GM19351 (cell line): ENCODE measurements at regions not wholly inside any gene's neighbourhood (a gene's known extent, or its start where the extent isn't known, plus 50 kb on each side); places are given as distances from the start of the nearest gene placed in this dataset.
"Not testable (repeated sequence)": the region's sequence is repeated elsewhere in the genome, so short reads cannot be mapped to it uniquely, and the experiment has no call there.

ENCODE experiments used
- ATAC-seq: cut with Tn5 transposase; IDR thresholded peaks from one replicate; pipeline ENCODE4 v1.9.1; 2021; ENCODE audit warnings: mild to moderate bottlenecking, moderate library complexity; ENCODE audit not compliant: unreplicated experiment

DNA sequence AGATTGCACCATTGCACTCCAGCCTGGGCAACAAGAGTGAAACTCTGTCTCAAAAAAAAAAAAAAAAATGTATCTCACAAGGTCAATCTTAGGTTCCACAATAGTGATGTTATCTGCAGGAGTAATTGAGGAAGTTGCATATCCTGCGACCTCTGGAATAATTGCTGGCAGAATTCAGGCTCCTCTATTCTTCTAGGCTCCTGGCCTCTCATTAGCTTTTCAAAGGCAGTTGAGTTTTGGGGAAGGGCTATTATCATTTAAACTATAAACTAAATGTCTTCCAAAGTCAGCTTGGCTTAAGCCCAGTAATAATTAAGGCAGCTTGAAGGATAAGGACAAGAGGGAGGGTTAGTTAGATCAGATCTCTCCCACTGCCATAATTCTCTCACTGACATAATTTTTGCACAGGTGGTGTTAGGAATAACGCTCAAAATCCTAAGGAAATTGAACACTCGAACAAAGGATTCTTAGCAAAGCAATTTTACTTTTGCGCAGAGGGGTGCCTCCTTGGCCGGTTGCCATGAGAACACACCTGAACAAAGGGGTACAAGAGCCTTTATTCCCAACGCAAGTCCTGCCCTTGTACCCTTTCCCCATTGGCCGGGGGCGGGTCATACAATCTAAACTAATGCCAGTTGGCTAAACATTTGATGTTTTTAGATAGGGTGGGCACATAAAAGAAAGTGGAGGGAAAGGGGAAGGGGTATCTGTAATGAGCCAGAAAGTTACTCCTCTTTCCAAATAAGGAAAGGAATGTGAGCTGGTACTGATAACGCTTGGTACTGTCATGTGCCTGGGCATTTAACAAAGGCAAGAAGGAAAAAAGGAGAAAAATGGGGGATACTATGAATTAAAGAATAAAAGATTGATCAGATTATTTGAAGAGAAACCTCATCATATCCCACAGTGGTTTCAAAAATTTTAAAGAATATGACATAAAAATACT is 106.4 kb upstream of the CCNG1 start:
- no peak for ATAC-seq

DNA sequence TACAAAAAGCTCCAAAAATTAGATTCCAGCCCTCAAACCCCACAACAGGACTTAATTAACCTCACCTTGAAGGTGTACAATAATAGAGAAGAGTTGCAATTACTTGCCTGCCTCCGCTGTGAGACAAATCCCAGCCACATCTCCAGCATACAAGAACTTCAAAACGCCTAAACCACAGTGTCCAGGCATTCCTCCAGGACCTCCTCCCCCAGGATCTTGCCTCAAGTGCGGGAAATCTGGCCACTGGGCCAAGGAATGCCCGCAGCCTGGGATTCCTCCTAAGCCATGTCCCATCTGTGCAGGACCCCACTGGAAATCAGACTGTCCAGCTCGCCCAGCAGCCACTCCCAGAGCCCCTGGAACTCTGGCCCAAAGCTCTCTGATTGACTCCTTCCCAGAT is 101.3 kb upstream of the CCNG1 start:
- not testable (repeated sequence) for ATAC-seq

DNA sequence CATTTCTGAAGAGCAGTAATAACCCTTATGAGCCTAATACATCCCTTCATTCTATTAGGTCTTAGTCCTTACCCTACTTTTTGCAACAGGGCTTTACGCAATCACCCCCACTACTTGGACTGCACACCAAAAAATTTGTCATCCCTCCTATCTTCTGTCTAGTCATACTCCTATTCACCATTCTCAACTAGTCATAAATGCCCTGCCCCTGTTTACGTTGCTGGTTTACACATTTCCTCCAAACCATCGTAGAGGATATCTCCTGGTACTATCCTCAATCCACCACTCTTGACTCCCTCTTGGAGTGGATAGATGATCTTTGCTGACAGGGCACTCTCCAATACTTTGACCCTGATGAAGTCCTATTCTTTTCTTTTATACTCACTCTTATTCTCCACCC is 98.2 kb upstream of the CCNG1 start:
- ATAC-seq, result no peak

DNA sequence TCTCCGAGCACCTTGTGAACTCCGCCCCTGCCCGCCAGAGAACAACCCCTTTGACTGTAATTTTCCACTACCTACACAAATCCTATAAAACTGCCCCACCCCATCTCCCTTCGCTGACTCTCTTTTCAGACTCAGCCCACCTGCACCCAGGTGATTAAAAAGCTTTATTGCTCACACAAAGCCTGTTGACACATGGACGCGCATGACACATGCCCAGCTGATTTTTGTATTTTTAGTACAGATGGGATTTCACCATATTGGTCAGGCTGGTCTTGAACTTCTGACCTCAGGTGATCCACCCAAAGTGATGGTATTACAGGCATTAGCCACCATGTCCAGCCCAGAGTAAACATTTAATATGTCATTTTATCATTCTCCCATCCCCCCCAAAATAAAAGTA is 97.0 kb upstream of the CCNG1 start:
- not testable (repeated sequence) for ATAC-seq

DNA sequence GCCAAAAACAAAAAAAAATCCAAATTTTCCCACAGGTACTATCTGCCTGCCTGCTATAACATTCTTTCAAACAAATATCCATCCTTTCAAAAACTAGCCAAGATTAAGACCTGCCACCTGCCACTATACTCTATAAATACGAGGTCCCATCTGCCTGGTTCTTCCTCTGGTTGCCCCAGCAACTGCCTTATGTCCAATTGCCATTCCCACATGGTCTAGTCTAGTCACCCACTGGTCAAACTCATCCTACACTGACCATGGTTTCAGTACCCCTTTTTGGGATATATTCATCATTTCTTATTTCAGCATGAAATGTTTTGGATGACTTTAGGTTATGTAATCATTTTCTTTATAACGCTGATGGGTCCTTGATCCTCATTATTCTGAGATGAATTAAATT is 95.1 kb upstream of the CCNG1 start:
- ATAC-seq, result no peak

DNA sequence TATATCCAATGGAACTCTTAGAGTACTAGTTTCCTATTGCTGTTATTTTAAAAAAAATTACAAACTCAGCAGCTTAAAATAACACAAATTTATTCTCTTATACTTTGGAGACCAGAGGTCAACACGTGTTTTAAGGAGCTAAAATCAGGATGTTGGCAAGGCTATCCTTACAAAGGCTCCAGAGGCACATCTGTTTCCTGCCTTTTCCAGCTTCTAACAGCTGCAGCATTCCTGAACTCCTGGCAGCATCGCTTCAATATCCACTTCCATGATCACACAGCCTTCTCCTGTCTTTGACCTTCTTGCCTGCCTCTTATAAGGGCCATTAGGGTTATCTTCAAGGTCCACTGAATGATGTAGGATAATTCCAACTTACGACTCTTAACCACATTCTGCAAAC is 92.2 kb upstream of the CCNG1 start:
- no peak for ATAC-seq

DNA sequence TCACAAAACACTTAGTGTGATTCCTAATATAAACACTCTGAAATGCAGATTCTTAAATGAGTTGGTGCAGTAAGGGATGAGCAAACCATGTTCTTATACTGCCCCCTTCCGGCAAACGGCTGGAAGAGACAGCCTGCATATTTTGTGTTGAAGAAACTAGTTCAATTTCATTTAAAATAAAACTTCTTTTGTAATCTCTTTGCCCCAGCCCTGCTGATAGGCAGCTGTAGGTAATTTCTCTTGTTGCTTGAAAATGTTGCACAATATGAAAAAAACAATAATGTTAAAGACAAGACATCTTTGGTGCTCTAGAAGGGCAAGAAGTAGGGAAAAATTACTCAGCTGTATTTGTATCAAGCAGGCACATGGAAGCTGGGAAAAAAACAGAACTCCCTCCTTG is 89.7 kb upstream of the CCNG1 start:
- ATAC-seq, result peak; percentile 79

DNA sequence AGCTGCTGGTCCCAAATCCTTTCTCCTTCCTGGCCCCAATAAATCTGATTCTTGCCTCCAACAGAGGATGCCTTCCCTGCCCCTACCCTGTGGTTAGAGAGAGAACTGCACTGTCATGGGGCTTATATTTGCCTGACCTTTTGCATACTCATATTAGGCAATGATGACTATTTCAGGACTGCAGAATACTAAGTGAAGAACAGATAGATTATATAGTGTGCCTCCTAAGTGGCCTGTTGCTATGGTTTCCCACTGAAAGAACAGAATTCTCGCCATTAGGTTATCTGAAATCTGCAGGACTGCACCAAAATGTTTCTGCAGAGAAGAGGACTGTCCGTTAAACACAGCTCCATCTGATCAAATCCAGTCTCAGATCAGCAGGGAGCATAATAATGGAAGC is 87.3 kb upstream of the CCNG1 start:
- no peak for ATAC-seq

DNA sequence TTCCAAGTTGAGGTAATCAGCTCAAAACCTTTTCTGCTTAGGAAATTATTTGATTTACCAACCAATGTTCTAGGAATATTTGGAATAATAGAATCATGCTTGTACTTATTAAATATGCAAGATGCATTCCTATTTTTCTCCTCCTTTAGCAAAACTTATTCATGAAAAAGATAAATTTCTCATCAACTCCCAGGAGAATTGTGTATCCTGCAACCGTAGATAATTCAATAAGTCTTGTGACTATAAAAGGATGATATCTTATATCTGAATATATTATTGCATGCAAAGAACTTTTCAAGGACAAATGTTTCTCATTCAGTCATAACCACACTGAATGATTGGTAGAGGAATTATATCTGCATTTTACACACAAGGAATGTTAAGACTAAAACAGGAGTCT is 84.9 kb upstream of the CCNG1 start:
- no peak for ATAC-seq

DNA sequence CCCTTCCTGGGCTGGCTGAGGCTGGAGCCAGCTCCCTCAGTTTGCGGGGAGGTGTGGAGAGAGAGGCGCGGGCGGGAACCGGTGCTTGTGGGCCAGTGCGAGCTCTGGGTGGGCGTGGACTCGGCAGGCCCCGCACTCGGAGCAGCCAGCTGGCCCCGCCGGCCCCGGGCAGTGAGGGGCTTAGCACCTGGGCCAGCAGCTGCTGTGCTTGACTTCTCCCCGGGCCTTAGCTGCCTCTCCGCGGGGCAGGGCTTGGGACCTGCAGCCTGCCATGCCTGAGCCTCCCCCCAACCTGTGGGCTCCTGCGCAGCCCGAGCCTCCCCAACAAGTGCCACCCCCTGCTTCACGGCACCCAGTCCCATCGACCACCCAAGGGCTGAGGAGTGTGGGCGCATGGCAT is 81.6 kb upstream of the CCNG1 start:
- not testable (repeated sequence) for ATAC-seq

DNA sequence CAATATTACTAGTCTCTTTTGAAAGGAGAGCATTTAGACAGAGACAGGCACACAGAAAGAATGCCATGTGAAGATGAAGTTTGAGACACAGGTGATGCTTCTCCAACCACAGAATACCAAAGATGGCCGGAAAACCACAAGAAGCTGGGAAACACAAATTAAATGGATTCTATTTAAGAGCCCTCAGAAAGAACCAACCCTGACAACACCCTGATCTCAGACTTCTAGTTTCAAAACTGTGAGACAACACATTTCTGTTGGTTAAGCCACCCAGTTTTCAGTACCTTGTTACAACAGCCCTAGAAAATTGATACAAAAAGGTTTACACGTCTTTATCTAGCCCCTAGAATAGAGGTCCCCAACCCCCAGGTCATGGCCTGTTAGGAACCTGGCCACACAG is 79.8 kb upstream of the CCNG1 start:
- no peak for ATAC-seq

DNA sequence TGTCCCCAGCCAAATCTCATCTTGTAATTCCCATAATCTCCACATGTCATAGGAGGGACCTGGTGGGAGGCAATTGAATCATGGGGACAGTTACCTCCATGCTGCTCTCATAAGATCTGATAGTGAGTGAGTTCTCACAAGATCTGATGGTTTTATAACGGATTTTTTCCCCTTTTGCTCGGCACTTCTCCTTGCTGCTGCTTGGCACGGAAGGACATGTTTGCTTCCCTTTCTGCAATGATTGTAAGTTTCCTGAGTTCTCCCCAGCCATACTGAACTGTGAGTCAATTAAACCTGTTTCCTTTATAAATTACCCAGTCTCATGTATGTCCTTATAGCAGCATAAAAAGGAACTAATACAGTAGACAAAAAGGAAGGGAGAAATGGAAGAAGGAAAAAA is 76.7 kb upstream of the CCNG1 start:
- no peak for ATAC-seq

DNA sequence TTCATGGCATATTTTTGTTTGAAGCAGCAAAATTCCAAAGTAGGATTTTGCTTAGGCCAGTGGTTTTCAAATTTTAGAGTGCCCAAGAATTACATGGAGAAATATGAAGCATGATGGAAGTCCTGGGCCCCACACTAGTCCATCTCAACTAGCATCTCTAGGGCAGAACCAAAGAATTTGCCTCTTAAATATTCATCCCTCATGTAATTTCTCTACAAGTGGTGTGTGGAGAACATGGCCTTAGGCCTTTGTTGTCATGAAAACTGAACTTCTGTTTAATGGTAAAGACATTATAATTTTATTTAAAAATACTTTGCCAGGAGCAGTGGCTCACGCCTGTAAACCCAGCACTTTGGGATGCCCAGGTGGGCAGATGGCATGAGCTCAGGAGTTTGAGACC is 75.9 kb upstream of the CCNG1 start:
- ATAC-seq, result no peak

DNA sequence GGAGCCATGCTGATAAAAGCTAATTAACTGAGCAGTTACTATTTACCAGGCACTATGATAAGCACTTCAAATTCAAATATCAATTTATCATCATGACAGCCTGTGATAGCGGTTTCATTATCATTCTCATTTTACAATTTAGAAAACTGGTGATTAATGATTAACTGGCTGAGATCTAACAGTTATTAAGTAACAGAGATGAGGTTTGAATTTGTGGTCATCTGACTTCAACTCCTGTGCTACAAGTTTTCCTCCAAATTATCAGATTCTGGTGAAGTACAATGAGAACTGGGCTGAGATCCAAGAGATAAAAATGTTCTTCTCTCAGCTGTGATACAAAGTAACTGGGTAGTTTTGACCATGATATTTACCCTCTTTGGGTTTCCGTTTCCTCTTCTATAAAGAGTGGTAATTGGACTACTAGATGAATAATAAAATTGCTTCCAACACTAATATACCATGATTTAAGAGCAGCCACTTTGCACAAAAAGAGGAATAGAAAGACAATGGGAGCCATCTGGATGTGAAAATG is 74.5 kb upstream of the CCNG1 start:
- no peak for ATAC-seq

DNA sequence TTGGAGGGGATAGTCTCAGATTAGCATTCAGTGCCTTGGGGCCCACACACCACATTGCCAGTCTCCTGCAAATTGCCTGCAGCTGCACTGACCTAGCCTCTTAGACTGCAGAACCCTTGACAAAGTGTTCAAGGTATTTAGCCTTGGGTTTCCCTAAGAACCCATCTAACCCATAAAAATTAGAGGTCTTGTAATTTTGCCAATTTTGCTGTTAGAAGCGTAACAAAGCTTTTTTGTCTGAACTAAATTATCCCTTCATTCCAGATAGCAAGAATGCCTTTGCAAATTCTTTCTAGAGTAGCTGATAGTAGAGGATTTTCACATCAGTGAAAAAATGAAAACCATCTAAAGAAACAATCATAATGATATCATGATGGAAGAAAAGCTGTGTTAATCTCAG is 74.0 kb upstream of the CCNG1 start:
- no peak for ATAC-seq

DNA sequence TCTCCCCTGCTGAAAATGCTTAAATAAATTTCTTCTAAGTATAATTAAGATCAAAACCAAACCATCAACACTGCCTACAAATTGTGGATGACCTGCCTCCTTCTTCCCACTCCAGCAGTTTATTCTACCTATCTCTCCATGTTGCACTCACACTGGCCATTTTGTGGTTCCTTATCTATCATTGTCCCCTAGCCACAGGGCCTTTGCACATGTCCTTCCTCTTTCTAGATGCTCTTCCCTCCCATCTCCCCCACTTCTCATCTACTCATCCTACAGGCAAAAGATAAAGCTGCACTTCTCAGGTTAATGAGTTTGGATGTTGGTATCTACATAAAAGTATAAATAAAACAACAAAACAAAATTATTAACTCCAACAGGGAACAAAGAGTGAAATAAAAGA is 70.6 kb upstream of the CCNG1 start:
- ATAC-seq, result no peak

DNA sequence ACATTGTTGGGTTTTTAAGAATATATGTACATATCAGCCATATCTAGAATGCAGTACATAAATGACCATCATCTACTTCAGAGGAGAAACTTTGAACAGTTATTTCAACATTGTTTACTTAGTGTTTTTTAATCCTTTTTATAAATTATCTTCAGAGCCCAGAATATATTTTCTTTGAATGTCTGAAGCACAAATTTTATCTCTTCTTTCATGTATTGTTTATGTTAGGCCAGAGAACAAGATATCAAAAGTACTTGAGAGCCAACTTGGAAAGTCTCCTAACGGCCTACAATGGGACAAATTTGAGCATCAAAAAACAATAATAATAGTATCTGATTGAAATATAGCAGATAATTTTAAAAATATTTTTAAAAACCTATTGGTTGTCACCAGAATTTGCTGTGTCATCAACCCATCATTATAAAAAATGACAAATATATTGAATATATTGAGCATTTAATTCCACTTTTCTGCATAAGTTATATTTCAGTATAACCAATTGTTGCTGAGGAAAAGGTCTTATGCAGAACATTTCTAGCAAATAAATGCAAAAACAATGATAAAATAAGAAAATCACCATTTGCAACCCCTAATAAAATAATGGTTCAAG is 67.5 kb upstream of the CCNG1 start:
- ATAC-seq, result no peak

DNA sequence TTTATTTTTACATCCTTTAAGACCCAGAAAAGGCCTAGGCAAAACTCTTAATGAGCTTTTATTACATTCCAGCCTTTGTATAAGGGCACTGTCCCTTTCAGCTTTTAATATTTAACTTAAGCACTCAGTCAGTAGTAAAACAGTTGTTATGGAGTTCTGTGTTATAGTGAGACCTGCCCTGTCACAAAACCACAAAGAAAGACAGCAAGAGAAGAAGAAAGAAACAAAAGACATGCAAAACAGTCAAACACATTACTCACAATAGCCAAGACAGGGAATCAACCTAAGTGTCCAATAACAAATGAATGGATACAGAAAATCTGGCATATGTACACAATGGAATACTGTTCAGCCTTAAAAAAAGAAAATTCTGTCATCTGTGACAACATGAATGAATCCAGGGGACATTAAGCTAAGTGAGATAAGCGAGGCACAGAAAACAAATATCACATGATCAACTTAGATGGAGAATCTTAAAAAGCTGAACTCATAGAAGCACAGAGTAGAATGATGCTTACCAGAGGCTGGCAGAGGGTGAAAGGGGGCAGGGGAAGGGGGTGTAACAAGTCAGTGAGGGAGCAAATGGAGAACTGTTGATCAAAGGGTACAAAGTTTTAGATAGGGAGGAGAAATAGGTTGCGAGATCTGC is 63.8 kb upstream of the CCNG1 start:
- ATAC-seq, result no peak

DNA sequence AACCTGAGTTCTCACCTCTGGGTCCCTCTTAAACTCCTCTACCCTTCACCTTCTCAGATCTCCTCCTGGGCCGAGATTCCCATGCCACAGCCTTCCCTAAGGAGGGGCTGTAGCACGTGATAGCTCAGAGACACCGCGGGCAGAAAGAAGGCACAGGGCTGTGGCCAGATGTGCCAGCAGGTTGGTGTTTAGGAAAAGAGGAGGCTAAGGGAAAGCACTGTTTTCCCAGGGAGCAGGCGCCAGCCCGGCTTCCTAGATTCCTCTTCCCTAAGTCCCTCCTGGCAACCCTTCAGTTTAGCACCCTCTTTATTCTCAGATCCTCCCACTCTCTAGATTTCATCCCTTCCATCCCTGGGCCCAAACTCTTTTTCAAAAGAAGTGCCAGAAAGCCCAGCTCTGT is 59.4 kb upstream of the CCNG1 start:
- no peak for ATAC-seq

DNA sequence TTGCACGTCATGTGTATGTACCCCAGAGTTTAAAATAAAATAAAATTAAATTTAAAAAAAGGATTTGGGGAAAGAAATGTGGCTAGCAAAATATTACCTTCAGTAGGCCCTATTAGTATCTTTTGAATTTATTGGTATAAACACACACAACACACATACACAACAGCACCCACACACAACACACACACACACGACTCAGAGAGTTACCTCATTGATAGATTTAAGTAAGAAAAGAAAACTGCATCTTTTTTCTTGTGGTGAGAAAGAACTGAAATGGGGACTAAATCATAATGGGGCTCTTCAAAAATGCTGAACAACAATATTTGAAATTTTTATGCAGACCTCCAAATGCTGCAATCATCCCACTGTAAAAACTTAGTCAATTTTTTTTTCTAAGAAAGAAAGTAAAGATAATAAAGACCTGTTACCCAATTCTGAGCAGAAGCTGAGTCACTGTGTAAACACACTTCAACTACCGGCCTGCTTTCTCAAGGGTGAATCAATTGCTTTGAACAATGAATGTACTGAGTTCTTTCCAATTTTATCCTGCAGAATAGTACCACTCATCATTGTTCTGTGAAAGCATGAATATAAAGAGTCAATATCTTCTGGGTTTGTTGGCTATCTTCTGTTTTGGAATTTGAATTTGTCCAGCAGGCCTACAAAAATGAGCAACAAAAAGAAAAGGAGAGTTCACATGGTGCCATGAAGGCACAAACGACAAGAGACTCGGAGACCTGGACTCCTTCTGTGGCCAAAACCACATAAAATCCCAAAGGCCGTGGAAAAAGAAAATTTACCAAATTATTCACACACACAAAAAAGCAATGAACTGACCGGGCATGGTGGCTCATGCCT is 57.9 kb upstream of the CCNG1 start:
- no peak for ATAC-seq

DNA sequence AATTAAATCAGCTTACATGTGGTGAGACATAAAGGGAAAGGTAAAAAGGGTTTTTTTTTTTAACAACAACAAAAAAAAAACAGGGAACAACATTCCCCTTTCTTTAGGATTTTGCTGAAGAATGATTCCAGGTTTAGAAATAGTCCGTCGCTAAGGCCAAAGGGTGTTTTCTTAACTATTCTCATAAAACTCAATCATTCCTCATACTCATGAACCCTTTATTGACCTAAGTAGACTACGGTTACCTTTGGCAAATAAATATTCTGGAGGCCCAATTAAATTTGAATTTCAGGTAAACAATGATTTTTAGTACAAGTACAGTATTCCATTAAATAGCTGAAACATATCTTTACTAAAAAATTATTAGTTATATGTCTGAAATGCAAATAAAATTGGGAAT is 55.6 kb upstream of the CCNG1 start:
- ATAC-seq, result no peak
